DOHH2 (cell line): ENCODE measurements at regions not wholly inside any gene's neighbourhood (a gene's known extent, or its start where the extent isn't known, plus 50 kb on each side); places are given as distances from the start of the nearest gene placed in this dataset.

Source experiments
- H3F3A ChIP-seq: fragments of 200-600 bp; sonication (generic), shearing (Covaris generic); 2 replicates; pipeline ENCODE4 v1.6.0; 2016; ENCODE audit warnings: antibody characterized with exemption, mild to moderate bottlenecking; ENCODE audit not compliant: control insufficient read depth, insufficient read depth
- H3K27ac ChIP-seq: fragments of 200-600 bp; sonication (generic); 2 replicates; pipeline ENCODE4 v1.5.1; 2014; ENCODE audit warnings: low read depth, mild to moderate bottlenecking, low read length, moderate library complexity
- H3K27me3 ChIP-seq: fragments of 200-600 bp; sonication (generic); 2 replicates; pipeline ENCODE4 v1.6.1; 2014; ENCODE audit warnings: mild to moderate bottlenecking, low read length, mixed read lengths; ENCODE audit not compliant: control insufficient read depth
- H3K36me3 ChIP-seq: fragments of 200-600 bp; sonication (generic); 2 replicates; pipeline ENCODE4 v1.6.1; 2014; ENCODE audit warnings: mild to moderate bottlenecking, low read length, moderate library complexity, mixed read lengths; ENCODE audit not compliant: control insufficient read depth
- H3K4me1 ChIP-seq: fragments of 200-600 bp; sonication (generic); 2 replicates; pipeline ENCODE4 v1.6.1; 2014; ENCODE audit warnings: mild to moderate bottlenecking, low read length, mixed read lengths; ENCODE audit not compliant: control insufficient read depth
- H3K4me2 ChIP-seq: fragments of 200-600 bp; sonication (generic); 2 replicates; pipeline ENCODE4 v1.6.0; 2014; ENCODE audit warnings: mild to moderate bottlenecking, low read length, moderate library complexity
- H3K4me3 ChIP-seq: fragments of 200-600 bp; sonication (generic); 2 replicates; pipeline ENCODE4 v1.5.1; 2014; ENCODE audit warnings: mild to moderate bottlenecking, low read length, mixed read lengths
- H3K79me2 ChIP-seq: fragments of 200-600 bp; sonication (generic); 2 replicates; pipeline ENCODE4 v1.6.1; 2014; ENCODE audit warnings: mild to moderate bottlenecking, low read length, mixed read lengths; ENCODE audit not compliant: control insufficient read depth
- H3K9me2 ChIP-seq: fragments of 200-600 bp; sonication (generic); replicated peaks from 2 replicates; pipeline ENCODE4 v1.6.1; 2014; ENCODE audit warnings: mild to moderate bottlenecking, low read length, mixed read lengths; ENCODE audit not compliant: control insufficient read depth
- H3K9me3 ChIP-seq: fragments of 200-600 bp; sonication (generic); 2 replicates; pipeline ENCODE4 v1.6.1; 2014; ENCODE audit warnings: antibody characterized with exemption, low read length, mixed read lengths; ENCODE audit not compliant: control insufficient read depth, insufficient read depth
- H4K20me1 ChIP-seq: fragments of 200-600 bp; sonication (generic); 2 replicates; pipeline ENCODE4 v1.6.0; 2014; ENCODE audit warnings: low read depth, mild to moderate bottlenecking, antibody characterized with exemption, low read length, moderate library complexity; ENCODE audit not compliant: control insufficient read depth, insufficient read depth
- EZH2phosphoT487 ChIP-seq: fragments of 200-600 bp; sonication (generic); IDR thresholded peaks from 2 replicates; pipeline ENCODE4 v1.6.1; 2017; ENCODE audit warnings: borderline replicate concordance, mild to moderate bottlenecking, antibody characterized with exemption, low read length, moderate library complexity, mixed read lengths
- TF ChIP-seq, protein P1 (sequence below): fragments of 200-600 bp; sonication (generic); IDR thresholded peaks from one replicate; pipeline ENCODE4 v1.5.1; 2014; ENCODE audit warnings: antibody characterized with exemption, mild to moderate bottlenecking, low read depth, low read length; ENCODE audit not compliant: poor library complexity, severe bottlenecking

DNA sequence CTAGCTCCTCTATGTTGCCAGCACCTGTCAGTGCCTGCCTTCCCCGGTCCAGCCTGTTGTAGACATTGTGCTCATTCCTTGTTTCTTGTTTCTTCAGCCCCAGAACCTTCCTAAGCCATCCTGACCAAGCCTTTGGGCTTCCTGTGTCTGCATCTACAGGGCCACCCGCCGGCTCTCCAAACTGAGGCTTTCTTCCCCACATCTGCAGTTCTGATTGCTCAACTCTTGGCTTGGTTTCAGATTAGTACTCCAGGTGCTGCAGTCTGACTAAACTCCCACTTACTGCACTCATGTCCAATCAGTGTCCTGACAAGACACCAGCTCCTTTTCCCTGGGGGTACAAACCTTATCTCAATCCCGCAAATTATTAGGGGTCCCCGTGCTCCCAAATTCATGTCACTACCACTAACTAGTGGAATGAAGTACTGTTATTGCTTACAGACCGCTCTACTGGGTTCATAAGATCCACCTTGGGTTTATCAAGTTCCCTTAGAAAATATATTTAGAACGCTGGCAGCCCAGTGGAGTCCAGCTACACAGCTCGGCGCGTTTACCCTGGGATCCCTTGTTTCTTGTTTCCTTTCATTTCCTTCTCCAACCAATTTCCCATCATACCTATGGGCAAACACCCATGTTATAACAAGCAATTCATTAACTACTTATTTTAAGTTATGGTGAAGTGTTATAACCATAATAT lies 114.2 kb upstream of the TJP1 start:
- no peaks in the 10 kb centered on the region for H3K4me1 ChIP-seq
- no peak for TF ChIP-seq EZH2phosphoT487
- TF ChIP-seq, protein P1, sequence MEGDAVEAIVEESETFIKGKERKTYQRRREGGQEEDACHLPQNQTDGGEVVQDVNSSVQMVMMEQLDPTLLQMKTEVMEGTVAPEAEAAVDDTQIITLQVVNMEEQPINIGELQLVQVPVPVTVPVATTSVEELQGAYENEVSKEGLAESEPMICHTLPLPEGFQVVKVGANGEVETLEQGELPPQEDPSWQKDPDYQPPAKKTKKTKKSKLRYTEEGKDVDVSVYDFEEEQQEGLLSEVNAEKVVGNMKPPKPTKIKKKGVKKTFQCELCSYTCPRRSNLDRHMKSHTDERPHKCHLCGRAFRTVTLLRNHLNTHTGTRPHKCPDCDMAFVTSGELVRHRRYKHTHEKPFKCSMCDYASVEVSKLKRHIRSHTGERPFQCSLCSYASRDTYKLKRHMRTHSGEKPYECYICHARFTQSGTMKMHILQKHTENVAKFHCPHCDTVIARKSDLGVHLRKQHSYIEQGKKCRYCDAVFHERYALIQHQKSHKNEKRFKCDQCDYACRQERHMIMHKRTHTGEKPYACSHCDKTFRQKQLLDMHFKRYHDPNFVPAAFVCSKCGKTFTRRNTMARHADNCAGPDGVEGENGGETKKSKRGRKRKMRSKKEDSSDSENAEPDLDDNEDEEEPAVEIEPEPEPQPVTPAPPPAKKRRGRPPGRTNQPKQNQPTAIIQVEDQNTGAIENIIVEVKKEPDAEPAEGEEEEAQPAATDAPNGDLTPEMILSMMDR: no peak
- no peaks in the 10 kb centered on the region for H3K9me2 ChIP-seq
- no peaks in the 10 kb centered on the region for H3K36me3 ChIP-seq
- H3K4me3 ChIP-seq: no peak overlapping the region
- H4K20me1 ChIP-seq: no peaks in the 10 kb centered on the region
- no peak overlapping the region for H3K27ac ChIP-seq
- peaks cover 3% of the 10 kb centered on the region for H3K27me3 ChIP-seq
- H3K79me2 ChIP-seq: no peaks in the 10 kb centered on the region
- no peak overlapping the region for H3K4me2 ChIP-seq
- H3K9me3 ChIP-seq: no peaks in the 10 kb centered on the region
- no peaks in the 10 kb centered on the region for H3F3A ChIP-seq

DNA sequence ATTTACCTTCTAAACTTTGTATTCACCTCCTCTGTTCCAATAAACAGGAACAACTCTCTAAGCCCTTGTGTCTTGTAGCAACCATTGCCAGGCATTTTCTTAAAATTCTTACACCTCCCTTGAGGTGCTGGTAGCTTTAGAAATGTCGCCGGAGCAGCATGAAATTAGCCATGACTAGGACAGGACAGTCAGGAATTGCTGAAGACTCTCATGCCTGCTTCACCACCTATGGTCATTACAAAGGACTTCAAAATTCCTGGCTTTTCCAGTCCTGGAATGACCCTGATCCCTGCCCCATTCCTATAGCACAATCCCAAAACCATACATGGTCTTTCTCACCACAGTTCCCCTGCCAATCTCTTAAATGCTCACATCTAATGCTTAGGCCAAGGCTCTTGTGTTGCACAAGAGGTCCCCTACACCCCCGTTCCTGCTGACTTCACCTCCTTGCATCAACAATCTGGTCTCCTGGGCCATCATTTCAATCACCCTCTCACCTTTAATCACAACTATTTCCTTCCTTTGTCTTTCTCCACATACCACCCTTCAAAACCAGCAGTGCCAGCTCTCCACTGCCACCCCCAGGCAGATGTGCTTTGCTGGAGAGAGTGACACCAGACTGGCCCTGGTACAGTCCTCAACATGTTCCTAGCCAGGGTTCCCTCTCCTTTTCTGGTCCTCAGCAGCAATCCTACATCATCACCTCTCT lies 113.2 kb upstream of the TJP1 start:
- Histone ChIP-seq H3K4me1 (no peaks in the 10 kb centered on the region), H4K20me1 (no peaks in the 10 kb centered on the region), H3F3A (no peaks in the 10 kb centered on the region), H3K9me3 (no peaks in the 10 kb centered on the region), H3K27ac (no peak overlapping the region), H3K36me3 (no peaks in the 10 kb centered on the region), H3K27me3 (peaks cover 3% of the 10 kb centered on the region), H3K9me2 (no peaks in the 10 kb centered on the region), H3K79me2 (no peaks in the 10 kb centered on the region), H3K4me2 (no peak overlapping the region), H3K4me3 (no peak overlapping the region)
- TF ChIP-seq, protein P1: peak; percentile 41
- no peak for TF ChIP-seq EZH2phosphoT487

DNA sequence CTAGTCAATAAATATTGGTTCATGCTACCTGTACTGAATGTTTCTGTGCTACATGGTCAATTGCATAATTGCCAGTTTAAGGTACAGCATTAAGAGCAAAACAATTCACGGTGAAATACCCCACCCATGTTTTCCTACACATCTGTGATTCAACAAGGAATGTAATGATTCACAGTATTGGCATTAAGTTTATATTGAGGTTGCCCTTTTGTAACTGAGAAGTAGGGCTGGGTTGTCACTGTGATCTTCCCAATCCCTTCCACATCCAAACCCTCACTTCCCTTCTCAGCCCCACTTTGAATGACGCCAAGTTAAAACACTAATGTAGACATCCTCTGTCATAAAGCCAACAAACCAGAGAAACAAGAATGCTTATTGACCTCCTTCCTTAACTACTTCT lies 112.0 kb upstream of the TJP1 start:
- Histone ChIP-seq H3K4me2 (no peak overlapping the region), H3K27ac (no peak overlapping the region), H3K9me3 (no peaks in the 10 kb centered on the region), H3K36me3 (no peaks in the 10 kb centered on the region), H3F3A (no peaks in the 10 kb centered on the region), H3K4me1 (no peaks in the 10 kb centered on the region), H3K4me3 (no peak overlapping the region), H3K9me2 (no peaks in the 10 kb centered on the region), H4K20me1 (no peaks in the 10 kb centered on the region), H3K27me3 (peaks cover 3% of the 10 kb centered on the region), H3K79me2 (no peaks in the 10 kb centered on the region)
- TF ChIP-seq, protein P1: no peak
- no peak for TF ChIP-seq EZH2phosphoT487
